ENCODE measurements at regions not wholly inside any gene's neighbourhood (a gene's known extent, or its start where the extent isn't known, plus 50 kb on each side); places are given as distances from the start of the nearest gene placed in this dataset.
"Not testable (repeated sequence)": the region's sequence is repeated elsewhere in the genome, so short reads cannot be mapped to it uniquely, and the experiment has no call there.

DNA sequence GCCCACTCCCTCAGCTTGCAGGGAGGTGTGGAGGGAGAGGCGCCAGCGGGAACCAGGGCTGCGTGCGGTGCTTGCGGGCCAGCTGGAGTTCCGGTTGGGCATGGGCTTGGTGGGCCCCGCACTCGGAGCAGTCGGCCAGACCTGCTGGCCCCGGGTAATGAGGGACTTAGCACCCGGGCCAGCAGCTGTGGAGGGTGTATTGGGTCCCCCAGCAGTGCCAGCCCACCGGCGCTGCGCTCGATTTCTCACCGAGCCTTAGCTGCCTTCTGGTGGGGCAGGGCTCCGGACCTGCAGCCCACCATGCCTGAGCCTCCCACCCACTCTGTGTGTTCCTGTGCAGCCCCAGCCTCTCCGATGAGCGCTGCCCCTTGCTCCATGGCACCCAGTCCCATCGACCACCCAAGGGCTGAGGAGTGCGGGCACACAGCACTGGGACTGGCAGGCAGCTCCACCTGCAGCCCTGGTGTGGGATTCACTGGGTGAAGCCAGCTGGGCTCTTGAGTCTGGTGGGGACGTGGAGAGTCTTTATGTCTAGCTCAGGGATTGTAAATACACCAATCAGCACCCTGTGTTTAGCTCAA lies 254.0 kb downstream of the DSC3 start:
- not testable (repeated sequence) for H3K9me3 Mint-ChIP-seq; H3K4me1 Mint-ChIP-seq (ENCODE audit: low read depth); H3K4me3 Mint-ChIP-seq; H3K36me3 Mint-ChIP-seq (ENCODE audit: low read depth); H3K27me3 Mint-ChIP-seq; H3K27ac Mint-ChIP-seq

DNA sequence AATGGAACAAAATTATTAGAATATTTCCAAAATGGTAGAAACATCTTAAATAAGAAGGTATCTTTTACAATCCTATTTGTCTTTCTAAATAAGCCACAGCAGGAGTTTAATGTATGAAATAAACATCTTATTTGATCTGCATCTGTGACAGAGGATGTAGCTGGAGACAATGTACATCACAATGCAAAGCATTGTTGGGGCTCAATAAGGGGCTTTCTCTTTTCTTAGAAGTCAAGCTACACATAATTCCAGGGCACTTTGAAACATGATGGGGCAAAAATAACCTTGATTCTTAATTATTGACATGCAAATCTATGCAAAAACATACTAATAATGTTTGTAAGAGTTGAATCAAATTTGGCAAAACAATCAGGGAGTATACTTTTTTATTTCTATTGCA lies 255.1 kb downstream of the DSC3 start:
- Mint-ChIP-seq H3K36me3 (ENCODE audit: low read depth) (no peaks in the 10 kb centered on the region), H3K9me3 (peaks cover 10% of the 10 kb centered on the region), H3K4me1 (ENCODE audit: low read depth) (no peaks in the 10 kb centered on the region), H3K4me3 (no peak overlapping the region), H3K27ac (no peak overlapping the region), H3K27me3 (no peaks in the 10 kb centered on the region)

DNA sequence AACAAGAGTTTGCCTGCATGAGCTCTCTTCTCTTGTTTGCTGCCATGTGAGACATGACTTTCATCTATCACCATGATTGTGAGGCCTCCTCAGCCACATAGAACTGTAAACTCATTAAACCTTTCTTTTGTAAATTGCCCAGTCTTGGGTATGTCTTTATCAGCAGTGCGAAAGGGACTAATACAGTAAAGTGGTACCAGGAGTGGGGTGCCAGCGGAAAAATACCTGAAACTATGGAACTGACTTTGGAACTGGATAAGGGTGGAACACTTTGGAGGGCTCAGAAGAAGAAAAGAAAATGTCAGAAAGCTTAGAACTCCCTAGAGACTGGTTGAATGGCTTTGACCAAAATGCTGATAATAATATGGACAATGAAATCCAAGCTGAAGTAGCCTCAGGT lies 260.9 kb downstream of the DSC3 start:
- no peaks in the 10 kb centered on the region for H3K36me3 Mint-ChIP-seq (ENCODE audit: low read depth)
- no peak overlapping the region for H3K27ac Mint-ChIP-seq
- no peaks in the 10 kb centered on the region for H3K27me3 Mint-ChIP-seq
- H3K4me3 Mint-ChIP-seq = no peak overlapping the region
- peaks cover 11% of the 10 kb centered on the region for H3K9me3 Mint-ChIP-seq
- no peaks in the 10 kb centered on the region for H3K4me1 Mint-ChIP-seq (ENCODE audit: low read depth)

DNA sequence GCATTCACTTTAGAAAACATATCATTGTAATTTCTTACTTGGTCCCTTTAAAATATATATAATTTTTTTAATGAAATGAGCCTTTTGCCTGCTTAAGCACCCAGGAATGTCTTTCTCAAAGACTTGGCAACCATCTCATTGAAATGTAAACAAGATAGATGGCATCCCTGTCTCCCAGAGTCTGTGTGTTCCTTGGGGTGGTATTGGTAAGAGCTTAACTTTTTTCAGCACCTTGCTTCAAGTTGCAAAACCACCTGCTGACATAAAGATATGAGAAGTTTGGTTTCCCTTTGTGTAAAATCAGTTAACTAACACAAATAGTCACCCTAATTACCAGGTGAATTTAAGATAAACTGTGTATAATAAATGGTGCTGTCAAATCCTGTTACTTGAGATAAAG lies 266.9 kb downstream of the DSC3 start:
- no peaks in the 10 kb centered on the region for H3K27me3 Mint-ChIP-seq
- no peaks in the 10 kb centered on the region for H3K4me1 Mint-ChIP-seq (ENCODE audit: low read depth)
- H3K4me3 Mint-ChIP-seq = no peak overlapping the region
- no peaks in the 10 kb centered on the region for H3K36me3 Mint-ChIP-seq (ENCODE audit: low read depth)
- peaks cover 11% of the 10 kb centered on the region for H3K9me3 Mint-ChIP-seq
- H3K27ac Mint-ChIP-seq = no peak overlapping the region

DNA sequence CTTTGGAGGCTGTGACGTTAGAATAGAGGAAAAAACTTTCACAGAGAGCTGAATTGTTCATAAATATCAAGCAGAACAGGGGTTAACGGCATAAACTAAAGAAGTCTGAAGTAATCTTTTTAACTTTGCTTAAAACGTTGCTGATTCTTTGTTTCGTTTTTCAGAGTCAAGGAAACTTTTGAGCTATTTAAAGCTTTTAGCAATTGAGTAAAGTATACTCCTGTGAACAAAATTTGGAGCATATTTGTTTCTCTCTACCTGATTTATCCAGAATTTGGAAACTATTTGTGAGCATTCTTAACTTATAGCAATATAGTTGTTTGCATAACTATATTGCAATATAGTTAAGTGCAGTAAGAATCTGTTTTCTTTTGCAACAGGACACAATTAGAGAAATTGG lies 270.4 kb downstream of the DSC3 start:
- H3K36me3 Mint-ChIP-seq (ENCODE audit: low read depth); H3K27me3 Mint-ChIP-seq; H3K27ac Mint-ChIP-seq; H3K9me3 Mint-ChIP-seq; H3K4me1 Mint-ChIP-seq (ENCODE audit: low read depth); H3K4me3 Mint-ChIP-seq: not testable (repeated sequence)

DNA sequence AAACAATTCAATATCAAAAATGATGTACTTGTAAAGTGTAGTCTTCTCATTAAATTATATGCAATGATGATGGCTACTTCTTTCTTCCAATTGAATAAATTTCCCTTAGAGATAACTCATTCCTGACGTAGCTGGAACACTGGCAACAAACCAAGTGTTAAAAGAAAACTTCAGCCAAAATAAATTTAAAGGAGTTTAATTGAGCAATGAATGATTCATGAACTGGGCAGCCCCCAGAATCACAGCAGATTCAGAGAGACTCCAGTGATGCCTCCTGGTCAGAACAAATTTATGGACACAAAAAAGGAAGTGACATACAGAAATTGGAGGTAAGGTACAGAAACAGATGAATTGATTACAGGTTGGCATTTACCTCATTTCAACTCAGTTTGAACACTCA lies 276.5 kb downstream of the DSC3 start:
- Mint-ChIP-seq H3K27ac (no peak overlapping the region), H3K9me3 (no peaks in the 10 kb centered on the region), H3K4me3 (no peak overlapping the region), H3K36me3 (ENCODE audit: low read depth) (no peaks in the 10 kb centered on the region), H3K4me1 (ENCODE audit: low read depth) (no peaks in the 10 kb centered on the region), H3K27me3 (no peaks in the 10 kb centered on the region)

DNA sequence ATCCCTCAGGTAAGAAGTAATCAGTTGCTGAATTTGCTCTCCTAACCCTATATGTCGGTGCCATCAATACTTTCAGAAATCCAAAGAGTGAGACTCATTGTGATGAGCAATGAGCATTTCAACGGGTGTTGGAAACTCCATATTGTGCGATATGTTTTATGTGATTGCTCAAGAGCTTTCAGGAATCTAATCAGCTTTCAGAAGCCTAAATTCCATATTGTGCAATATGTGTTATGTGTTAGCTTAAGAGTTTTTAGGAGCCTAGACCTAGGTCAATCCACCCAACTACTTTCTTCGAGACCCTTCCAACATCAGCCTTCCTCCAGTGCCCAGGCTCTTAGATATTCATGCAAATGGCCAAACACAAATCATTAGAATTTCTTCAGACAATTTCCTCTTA lies 277.3 kb downstream of the DSC3 start:
- H3K9me3 Mint-ChIP-seq = no peaks in the 10 kb centered on the region
- no peak overlapping the region for H3K4me3 Mint-ChIP-seq
- H3K4me1 Mint-ChIP-seq (ENCODE audit: low read depth) = no peaks in the 10 kb centered on the region

DNA sequence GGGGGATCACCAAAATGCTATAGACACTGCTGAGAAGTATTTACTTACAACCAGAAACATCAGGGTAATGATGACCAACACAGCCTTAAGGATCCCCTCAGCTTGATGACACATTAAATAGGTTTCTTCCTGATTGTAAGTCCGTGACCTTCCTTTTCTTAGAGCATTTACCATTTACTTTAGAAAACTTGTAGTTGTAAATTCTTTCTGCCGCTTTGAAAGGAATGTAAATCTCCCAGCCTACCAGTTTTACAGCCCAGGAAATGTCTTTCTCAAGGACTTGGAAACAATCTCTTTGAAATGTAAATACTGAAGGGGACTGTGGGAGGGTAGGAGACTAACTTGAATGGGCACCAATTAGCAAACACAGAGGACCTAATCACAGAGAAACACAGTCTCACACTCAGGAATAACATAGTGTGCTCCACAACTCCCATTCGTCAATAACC lies 278.6 kb downstream of the DSC3 start:
- Mint-ChIP-seq H3K4me3 (no peak overlapping the region), H3K27me3 (no peaks in the 10 kb centered on the region), H3K4me1 (ENCODE audit: low read depth) (no peaks in the 10 kb centered on the region), H3K9me3 (no peaks in the 10 kb centered on the region), H3K27ac (no peak overlapping the region), H3K36me3 (ENCODE audit: low read depth) (no peaks in the 10 kb centered on the region)

More for the DNA sequence above, 277.3 kb downstream of the DSC3 start:
- Mint-ChIP-seq H3K36me3 (ENCODE audit: low read depth) (no peaks in the 10 kb centered on the region), H3K27ac (no peak overlapping the region), H3K27me3 (no peaks in the 10 kb centered on the region)

DNA sequence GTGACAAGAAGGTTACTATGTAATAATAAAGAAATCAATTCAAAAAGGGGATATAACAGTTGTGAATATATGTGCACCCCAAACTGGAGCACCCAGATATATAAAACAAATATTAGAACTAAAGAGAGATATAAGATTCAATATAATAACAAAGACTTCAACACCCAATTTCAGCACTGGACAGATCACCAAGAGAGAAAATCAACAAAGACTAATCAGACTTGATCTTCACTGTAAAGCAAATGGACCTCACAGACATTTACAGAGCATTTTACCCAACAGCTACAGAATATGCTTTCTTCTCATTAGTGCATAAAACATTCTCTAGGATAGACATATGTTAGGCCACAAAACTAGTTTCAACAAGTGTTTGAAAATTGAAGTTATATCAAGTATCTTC lies 287.7 kb downstream of the DSC3 start:
- H3K4me1 Mint-ChIP-seq (ENCODE audit: low read depth) = no peaks in the 10 kb centered on the region
- no peaks in the 10 kb centered on the region for H3K36me3 Mint-ChIP-seq (ENCODE audit: low read depth)

DNA sequence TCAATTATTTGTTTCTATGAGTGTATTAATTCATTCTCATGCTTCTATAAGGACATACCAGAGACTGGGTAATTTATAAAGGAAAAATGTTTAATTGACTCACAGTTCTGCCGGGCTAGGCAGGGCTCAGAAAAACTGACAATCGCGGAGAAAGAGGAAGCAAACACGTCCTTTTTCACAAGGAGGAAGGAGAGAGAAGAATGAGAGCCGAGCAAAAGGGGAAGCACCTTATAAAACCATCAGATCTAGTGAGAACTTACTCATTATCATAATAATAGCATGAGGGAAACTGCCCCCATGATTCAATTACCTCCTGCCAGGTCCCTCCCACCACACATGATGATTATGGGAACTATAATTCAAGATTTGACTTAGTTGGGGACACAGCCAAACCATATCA lies 294.0 kb downstream of the DSC3 start:
- Mint-ChIP-seq H3K4me3 (no peak overlapping the region), H3K9me3 (peaks cover 6% of the 10 kb centered on the region), H3K4me1 (ENCODE audit: low read depth) (no peaks in the 10 kb centered on the region), H3K27me3 (no peaks in the 10 kb centered on the region), H3K36me3 (ENCODE audit: low read depth) (no peaks in the 10 kb centered on the region), H3K27ac (no peak overlapping the region)

More for the DNA sequence above, 287.7 kb downstream of the DSC3 start:
- Mint-ChIP-seq H3K9me3 (peaks cover 3% of the 10 kb centered on the region), H3K27ac (no peak overlapping the region), H3K27me3 (no peaks in the 10 kb centered on the region), H3K4me3 (no peak overlapping the region)

DNA sequence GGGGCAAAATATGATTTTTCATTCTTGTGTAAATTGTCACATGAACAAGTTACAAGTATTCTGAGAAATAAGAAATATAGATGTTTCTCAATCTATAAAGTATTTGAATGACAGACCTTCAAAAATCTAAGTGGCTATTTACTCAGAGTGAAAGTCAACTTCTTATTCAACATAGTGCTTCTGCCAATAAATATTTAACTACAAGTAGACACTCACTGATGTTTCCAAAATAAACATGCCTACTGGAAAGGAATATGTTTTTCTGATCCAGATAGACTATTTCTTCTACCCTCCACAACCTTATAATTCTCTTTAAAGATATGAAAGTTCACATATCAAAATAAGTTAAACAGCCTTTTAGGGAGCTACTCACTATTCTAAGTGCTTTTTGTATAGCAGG lies 296.3 kb downstream of the DSC3 start:
- Mint-ChIP-seq H3K27me3 (no peaks in the 10 kb centered on the region), H3K4me1 (ENCODE audit: low read depth) (no peaks in the 10 kb centered on the region), H3K36me3 (ENCODE audit: low read depth) (no peaks in the 10 kb centered on the region), H3K9me3 (peaks cover 6% of the 10 kb centered on the region), H3K4me3 (no peak overlapping the region), H3K27ac (no peak overlapping the region)

DNA sequence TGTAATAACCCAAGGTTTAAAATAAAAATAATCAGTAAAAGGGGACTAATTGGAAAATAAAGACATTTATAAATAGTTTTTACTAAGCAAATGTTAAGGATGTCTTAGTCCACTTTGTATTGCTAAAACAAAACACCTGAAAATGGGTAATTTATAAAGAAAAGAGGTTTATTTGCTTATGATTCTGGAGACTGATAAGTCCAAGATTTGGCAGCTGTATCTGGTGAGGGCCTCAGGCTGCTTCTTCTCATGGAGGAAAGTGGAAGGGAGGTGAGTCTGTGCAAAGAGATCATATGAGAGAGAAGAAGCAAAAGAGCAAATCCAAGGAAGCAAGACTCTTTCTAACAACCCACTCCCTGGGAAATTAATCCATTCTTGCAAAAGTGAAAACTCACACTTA lies 299.5 kb downstream of the DSC3 start:
- Mint-ChIP-seq H3K4me1 (ENCODE audit: low read depth) (no peaks in the 10 kb centered on the region), H3K9me3 (peaks cover 6% of the 10 kb centered on the region), H3K27me3 (no peaks in the 10 kb centered on the region), H3K36me3 (ENCODE audit: low read depth) (no peaks in the 10 kb centered on the region), H3K4me3 (no peak overlapping the region), H3K27ac (no peak overlapping the region)

DNA sequence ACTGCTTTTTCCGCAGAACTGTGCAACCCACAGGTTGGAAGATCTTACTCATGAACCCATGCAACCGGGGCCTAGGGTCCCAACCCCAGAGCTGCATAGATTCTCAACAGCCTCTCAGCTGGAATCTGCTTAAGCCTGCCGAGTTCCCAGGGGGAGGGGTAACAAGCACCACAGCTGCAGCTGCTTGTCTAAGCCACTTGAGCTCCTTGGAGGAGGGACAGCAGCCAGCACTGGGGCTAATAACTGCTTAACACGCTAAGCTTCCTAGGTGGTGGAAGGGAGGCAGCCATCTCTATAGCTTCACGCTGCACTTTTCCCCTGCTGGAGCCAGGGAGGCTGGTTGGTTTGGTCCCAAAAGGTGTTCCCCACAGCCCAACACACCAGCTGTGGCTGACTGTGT lies 311.6 kb downstream of the DSC3 start:
- Mint-ChIP-seq H3K9me3 (peaks cover 17% of the 10 kb centered on the region), H3K27me3 (no peaks in the 10 kb centered on the region), H3K27ac (no peak overlapping the region), H3K36me3 (ENCODE audit: low read depth) (no peaks in the 10 kb centered on the region), H3K4me3 (no peak overlapping the region), H3K4me1 (ENCODE audit: low read depth) (no peaks in the 10 kb centered on the region)

DNA sequence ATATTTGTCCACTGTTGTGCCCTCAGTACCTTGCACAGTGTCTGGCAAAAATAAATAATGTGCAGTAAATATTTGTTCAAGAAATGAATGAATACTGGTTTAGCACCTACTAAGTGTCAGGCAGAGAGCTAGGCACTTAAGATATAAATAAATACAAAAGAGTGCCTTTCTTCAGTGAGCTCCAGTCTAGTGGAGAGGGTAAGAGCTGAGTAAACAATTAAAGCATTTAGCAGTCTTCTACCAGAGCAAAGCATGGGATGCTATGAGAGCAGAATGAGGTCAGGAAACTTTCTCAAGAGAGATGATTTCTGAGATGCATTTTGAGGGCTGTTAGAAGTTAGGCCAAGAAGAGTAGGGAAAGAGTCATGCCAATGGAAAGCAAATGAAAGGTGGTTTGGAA lies 314.7 kb downstream of the DSC3 start:
- H3K9me3 Mint-ChIP-seq = peaks cover 9% of the 10 kb centered on the region
- no peak overlapping the region for H3K27ac Mint-ChIP-seq
- no peaks in the 10 kb centered on the region for H3K36me3 Mint-ChIP-seq (ENCODE audit: low read depth)
- no peaks in the 10 kb centered on the region for H3K4me1 Mint-ChIP-seq (ENCODE audit: low read depth)
- H3K4me3 Mint-ChIP-seq = no peak overlapping the region
- no peaks in the 10 kb centered on the region for H3K27me3 Mint-ChIP-seq

DNA sequence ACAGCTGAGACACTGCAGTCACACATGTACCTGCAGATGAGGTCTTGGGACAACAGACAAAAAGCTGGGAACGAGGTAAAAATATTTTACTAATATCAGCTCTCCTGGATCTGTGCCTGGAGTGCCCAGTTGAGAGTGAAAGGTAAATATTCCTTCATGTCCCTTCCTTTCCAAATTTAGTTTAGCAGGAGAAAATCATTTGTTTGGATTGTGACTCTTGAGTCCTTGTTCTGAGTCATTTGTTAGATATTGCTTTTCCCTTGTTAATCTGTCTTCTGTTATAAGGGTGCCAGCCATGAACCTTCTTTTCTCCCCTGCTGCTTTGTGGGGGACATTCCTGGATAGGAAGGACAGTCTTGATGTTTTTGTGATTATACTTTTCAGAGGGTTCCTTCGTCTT lies 329.2 kb downstream of the DSC3 start:
- Mint-ChIP-seq H3K36me3 (ENCODE audit: low read depth) (no peaks in the 10 kb centered on the region), H3K4me1 (ENCODE audit: low read depth) (no peaks in the 10 kb centered on the region), H3K4me3 (no peak overlapping the region), H3K9me3 (no peaks in the 10 kb centered on the region), H3K27ac (no peak overlapping the region), H3K27me3 (no peaks in the 10 kb centered on the region)

DNA sequence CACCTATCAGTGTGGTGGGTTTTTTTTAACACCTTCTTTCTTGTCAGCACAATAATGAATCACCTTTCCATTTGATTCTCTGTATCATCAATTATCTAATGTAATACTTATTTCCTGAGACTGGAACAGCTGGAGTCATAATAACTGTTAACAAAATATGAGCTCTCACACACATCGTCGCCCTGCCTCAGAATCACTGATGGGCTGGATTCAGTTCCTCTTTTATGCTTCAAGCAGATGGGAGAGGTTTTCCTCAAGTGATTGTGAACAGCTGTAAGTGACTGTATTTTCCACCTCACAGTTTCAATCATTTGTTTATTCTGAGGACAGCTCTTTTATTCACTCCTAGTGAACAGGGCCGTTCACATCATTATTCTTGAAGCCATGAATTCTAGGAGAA lies 330.2 kb downstream of the DSC3 start:
- Mint-ChIP-seq H3K4me3 (no peak overlapping the region), H3K9me3 (no peaks in the 10 kb centered on the region), H3K27me3 (no peaks in the 10 kb centered on the region), H3K36me3 (ENCODE audit: low read depth) (no peaks in the 10 kb centered on the region), H3K27ac (no peak overlapping the region), H3K4me1 (ENCODE audit: low read depth) (no peaks in the 10 kb centered on the region)
